ENCODE measurements at regions not wholly inside any gene's neighbourhood (a gene's known extent, or its start where the extent isn't known, plus 50 kb on each side); places are given as distances from the start of the nearest gene placed in this dataset.

DNA sequence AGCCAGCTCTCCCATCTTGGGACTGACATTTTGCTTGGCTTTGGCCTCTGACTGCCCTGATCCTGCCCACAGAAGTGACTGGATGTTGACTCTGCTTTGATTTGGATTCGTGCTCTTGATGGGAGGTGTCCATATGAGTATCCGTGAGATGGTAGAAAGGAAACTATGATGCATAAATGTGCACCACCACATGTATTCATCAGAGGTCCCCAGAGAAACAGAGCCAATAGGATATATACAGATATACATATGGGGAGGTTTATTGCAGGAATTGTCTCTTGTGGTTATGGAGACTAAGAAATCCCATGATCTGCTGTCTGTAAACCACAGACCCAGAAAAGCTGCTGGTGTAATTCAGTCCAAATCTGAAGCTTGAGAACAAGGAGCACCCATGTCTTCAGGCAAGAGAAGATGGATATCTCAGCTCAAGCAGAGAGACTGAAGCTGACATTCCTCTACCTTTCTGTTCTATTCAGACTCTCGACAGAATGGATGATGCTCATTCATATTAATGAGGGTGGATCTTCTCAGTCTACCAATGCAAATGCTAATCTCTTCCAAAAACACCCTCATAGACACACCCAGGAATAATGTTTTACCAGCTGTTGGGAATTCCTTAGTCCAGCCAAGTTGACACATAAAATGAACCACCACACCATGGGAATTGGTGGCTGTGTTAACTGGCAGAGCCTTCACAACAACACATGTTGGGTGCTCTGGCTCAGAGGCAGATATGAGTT is 390.7 kb downstream of the CCSER2 start:
- TF ChIP-seq GLI4 (tag by site-specific recombination; IDR thresholded peaks at IDR 0.05), result no peak
- TF ChIP-seq MYNN (tag by site-specific recombination; IDR thresholded peaks at IDR 0.05; ENCODE audit: borderline replicate concordance), result no peak
- no peak for TF ChIP-seq ZFP41 (tag by site-specific recombination; IDR thresholded peaks at IDR 0.05; ENCODE audit: borderline replicate concordance)
- TF ChIP-seq CTCF (tag by site-specific recombination; IDR thresholded peaks at IDR 0.05), result no peak
- no peak for TF ChIP-seq ZNF140 (tag by site-specific recombination; IDR thresholded peaks at IDR 0.05)
- TF ChIP-seq HOXD13 (CRISPR knock-in tag; IDR thresholded peaks at IDR 0.05; ENCODE audit: borderline replicate concordance), result no peak
- no peak for TF ChIP-seq TCF7L2 (IDR thresholded peaks at IDR 0.05; ENCODE audit: borderline replicate concordance, low read depth, low read length)
- no peak for TF ChIP-seq ZFP3 (tag by site-specific recombination; IDR thresholded peaks at IDR 0.05; ENCODE audit: low read depth)
- TF ChIP-seq ZNF571 (tag by site-specific recombination; IDR thresholded peaks at IDR 0.05), result no peak
